Hypothalamus (tissue), 51 donors: ENCODE measurements at regions not wholly inside any gene's neighbourhood (a gene's known extent, or its start where the extent isn't known, plus 50 kb on each side); places are given as distances from the start of the nearest gene placed in this dataset.

Experiments
- DNase-seq, 51 donors: peaks; one replicate each; lab custom pipeline; 2025; lab: John Stamatoyannopoulos, UW

GRCh38 chr15:47376190-47376589, 341.1 kb upstream of the SEMA6D start:
- no peak for DNase-seq

- DNase-seq: no peak
These were observed 339.8 kb upstream of the SEMA6D start for GRCh38 chr15:47377465-47377864.

- no peak for DNase-seq
These were observed 338.8 kb upstream of the SEMA6D start for GRCh38 chr15:47378527-47378926.

- DNase-seq: no peak
These were observed 334.2 kb upstream of the SEMA6D start for GRCh38 chr15:47383102-47383501.

- no peak for DNase-seq
These were observed 333.5 kb upstream of the SEMA6D start for GRCh38 chr15:47383801-47384200.

- peak in 6 of 51 donors; percentile 1 to 17 (median 4) for DNase-seq
These were observed 333.0 kb upstream of the SEMA6D start for GRCh38 chr15:47384341-47384740.

DNA sequence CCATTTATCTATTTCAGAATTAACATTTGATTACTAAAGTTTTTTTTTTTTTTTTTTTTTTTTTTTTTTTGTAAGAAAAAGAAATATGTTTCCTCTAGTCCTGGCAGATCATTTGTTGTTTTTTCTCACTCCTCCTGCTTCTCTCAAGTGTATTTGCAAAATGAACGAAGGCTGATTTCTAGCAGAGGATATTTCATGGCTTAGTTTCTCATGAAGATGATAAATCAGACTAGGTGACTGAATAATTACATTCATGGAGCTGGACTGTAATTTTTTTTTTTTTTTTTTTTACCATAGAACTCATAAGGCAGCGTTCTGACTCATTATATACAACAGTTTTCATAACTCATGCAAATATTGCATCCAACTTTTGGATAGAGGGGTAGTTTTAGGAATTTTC, 332.5 kb upstream of the SEMA6D start:
- no peak for DNase-seq

GRCh38 chr15:47386459-47386858, 330.8 kb upstream of the SEMA6D start:
- DNase-seq: no peak

- no peak for DNase-seq
These were observed 329.0 kb upstream of the SEMA6D start for GRCh38 chr15:47388299-47388698.

- no peak for DNase-seq
These were observed 327.0 kb upstream of the SEMA6D start for GRCh38 chr15:47390208-47390765.

GRCh38 chr15:47394286-47394809, 323.0 kb upstream of the SEMA6D start:
- no peak for DNase-seq

DNA sequence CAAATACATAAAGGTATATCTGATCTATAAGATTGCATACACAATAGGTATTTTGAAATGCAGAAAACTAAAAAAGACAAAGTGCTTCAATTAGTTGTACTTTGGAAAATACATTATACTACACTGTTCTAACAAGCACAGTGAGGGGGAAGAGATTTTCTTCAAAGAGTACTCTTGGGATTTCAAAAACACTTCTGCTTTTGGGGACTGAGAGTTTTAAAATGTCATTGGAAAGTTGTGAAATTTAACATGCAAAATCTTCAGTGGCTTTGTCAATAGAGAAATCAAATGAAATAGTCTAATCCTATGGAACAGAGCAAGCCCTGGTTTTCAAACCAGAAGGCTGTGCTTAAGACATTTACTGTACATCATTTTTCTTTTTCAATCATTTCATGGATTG, 322.2 kb upstream of the SEMA6D start:
- DNase-seq: no peak

GRCh38 chr15:47397655-47398054, 319.6 kb upstream of the SEMA6D start:
- DNase-seq: no peak

GRCh38 chr15:47398132-47398531, 319.2 kb upstream of the SEMA6D start:
- DNase-seq: no peak

GRCh38 chr15:47398594-47398993, 318.7 kb upstream of the SEMA6D start:
- DNase-seq: no peak

GRCh38 chr15:47399100-47399499, 318.2 kb upstream of the SEMA6D start:
- DNase-seq: no peak

DNA sequence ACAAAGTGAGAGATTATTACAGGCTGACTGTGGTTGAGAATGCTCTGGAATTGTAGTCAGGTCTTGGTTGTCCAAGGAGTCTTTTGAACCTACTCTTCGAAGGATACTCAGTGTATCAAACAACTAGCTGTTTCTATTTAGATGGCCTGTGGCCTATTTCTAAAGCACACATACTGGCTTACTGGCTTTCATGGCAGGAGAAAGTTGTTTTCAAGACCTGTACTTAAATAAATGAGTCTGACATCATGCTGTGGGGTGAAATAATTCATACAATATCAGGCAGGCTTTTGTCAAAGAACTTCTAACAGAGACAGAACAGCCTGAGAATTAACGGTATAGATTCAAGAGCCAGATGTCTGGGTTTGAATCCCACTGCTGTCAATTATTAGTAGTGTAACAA, 316.7 kb upstream of the SEMA6D start:
- DNase-seq: no peak

DNA sequence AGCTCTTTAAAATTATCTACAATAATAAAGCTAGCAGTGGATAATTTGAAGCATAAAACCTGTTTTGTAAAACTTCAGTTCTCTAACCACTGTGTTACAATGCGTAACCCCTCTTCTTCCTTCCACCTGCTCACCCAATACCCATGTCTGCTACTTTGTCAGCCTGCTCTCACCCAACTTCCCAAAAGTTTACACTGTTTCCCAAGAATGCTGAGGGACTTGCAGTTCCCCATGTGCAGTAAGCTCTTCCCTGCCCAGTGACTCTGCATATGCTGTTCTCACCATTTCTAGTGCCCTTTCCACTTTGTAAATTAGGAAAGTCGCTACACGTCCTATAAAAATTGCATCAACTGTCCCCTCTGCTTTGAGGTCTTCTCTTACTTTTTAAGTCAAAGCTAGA, 315.9 kb upstream of the SEMA6D start:
- DNase-seq: no peak

DNA sequence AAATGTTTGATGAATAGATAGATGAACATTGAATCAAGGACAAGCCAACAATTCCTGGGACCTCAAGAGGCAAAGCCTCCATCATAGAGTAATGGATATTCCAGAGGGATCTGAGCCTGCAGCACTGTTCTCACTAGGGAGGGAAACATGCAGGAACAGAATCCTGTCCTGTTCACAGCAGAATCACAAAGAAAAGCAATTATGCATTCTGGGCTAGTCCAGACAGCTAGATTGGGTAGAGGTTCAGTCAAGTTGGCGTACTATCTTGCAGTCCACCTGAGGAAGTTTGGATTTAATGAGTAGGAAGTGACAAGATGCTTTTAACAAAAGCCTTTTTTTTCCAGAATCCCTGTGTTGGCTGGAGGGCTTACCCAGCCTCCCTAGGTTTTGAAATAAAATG, 314.5 kb upstream of the SEMA6D start:
- DNase-seq: no peak

DNA sequence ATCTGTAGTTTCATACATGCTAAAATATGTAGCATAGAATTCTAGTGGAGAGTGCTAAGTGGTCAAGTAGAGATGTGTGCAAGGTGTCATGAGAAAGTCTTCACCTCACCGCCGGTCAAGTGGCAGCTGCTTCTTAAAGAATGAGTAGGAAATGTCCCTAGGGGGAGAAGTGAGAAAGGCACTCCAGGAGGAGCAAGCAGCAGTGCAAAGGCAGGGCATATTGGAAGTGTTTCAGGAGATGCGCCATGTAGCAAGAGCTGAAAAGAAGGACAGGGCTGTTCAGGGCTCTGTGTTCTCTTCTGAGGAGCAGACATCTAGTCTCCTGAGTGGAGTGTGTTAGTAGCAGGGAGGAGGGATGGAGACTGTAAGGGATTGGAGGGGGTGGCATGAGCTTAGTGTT, 312.4 kb upstream of the SEMA6D start:
- DNase-seq: no peak

- DNase-seq: no peak
These were observed 311.7 kb upstream of the SEMA6D start for GRCh38 chr15:47405365-47406162.

GRCh38 chr15:47407692-47408091, 309.6 kb upstream of the SEMA6D start:
- no peak for DNase-seq
